Putamen (tissue), 1 donor: ENCODE measurements at regions not wholly inside any gene's neighbourhood (a gene's known extent, or its start where the extent isn't known, plus 50 kb on each side); places are given as distances from the start of the nearest gene placed in this dataset.
"Not testable (repeated sequence)": the region's sequence is repeated elsewhere in the genome, so short reads cannot be mapped to it uniquely, and the experiment has no call there.

Source experiments
- DNase-seq: peaks from one replicate; pipeline ENCODE4 v3.0.0-alpha.2; 2016; ENCODE audit warnings: low spot score

DNA sequence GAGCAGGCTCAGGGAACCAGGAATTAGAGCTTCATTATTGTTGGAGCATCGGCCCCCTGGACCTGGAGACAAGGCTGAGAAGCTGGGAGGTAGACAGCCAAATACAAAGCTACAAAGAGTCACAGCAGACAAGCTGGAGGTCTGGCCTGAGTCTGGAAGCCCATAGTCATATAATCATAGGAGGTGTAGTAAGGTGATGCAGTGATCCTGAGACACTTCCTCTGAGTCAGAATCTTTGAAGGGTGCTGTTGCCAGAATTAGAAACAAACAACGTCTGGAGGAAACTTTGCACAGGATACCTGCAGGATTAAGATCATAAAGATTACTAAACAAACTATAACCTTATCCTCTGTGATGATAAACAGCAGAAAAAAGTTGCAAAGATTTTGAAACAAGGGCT lies 213.8 kb downstream of the DSC3 start:
- DNase-seq, result no peak

DNA sequence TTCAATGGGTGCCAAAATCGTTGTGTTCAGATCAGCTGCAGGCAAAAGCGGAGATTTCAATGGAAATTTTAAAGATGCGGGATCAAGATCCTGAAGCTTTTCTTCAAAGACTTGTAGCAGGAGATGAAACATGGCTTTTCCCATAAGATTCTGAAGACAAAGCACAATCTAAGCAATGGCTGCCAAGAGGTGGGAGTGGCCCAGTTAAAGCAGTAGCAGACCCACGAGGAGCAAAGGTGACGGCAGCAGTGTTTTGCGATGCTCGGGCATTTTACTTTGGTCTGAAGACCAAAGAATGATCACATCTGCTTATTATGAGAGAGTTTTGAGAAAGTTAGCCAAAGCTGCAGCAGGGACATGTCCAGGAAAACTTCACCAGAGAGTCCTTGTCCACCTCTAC lies 222.9 kb downstream of the DSC3 start:
- no peak for DNase-seq

DNA sequence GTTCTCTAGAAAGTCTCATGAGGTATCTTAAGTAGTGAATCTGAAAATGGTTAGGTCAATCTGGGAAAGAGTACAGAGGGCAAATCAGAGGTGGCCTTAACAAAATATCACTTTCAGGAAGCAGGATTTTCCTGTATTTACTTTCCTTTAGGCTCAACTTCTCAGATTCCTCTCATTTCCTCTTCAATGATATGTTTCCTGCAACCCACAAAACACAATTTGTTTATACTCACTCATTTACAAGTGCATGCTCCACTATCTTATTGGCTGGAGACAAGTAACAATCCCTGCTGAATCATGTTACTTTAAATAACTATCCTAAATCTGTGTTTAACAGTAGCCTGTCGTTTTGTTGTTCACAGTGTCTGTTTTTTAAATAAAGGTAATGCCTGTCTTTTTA lies 228.1 kb downstream of the DSC3 start:
- no peak for DNase-seq

DNA sequence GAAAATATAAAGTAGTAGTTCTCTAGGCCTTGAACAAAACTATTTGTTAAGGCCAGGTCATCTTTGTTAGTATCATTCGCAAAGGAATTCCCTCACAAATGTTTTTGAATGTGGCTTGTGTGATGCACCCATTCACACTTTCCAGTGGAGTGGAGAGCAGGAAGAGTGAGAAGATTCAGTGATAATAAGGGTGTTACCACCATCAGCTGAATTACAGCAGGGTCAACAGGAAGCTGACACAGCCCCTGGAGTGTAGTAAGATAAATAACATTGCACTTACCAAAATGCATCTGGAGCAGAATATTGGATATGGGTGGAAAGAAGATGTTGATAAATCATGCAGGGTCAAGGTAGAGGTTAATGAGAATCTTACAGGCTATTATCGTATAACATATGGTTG lies 231.0 kb downstream of the DSC3 start:
- no peak for DNase-seq

DNA sequence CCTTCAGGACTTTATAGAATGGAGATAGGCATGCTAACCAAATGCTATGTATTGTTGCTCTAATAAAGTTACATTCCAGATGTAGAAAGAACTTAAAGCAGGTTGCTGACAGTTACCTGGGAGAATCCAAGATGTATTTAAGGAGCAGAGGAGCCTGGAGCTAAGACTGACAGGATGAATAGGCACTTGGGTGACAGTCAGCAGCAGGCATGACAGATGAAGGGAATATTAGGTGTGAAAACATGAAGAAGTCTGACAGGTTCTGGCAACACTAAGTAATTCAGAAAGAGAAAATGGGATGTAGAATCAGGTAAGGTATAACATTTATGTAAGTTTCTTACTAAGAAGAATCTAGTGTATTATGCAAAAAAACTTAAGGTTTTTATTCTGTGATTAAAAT lies 232.0 kb downstream of the DSC3 start:
- peak; percentile 56 for DNase-seq

DNA sequence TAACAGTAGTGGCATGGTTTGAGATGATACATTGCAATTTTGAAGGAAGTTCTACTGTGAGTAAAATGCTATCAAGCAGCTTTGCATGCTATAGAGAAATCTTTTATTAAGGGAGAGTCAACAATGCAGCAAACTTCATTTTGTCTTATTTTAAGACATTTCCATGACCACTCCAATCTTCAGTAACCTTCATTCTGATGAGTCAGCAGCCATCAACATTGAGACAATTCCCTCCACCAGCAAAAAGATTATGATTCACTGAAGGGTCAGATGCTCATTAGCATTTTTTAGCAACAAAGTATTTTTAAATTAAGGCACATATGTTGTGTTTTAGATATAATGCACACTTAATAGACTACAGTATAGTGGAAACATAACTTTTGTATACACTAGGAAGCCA lies 235.7 kb downstream of the DSC3 start:
- no peak for DNase-seq

DNA sequence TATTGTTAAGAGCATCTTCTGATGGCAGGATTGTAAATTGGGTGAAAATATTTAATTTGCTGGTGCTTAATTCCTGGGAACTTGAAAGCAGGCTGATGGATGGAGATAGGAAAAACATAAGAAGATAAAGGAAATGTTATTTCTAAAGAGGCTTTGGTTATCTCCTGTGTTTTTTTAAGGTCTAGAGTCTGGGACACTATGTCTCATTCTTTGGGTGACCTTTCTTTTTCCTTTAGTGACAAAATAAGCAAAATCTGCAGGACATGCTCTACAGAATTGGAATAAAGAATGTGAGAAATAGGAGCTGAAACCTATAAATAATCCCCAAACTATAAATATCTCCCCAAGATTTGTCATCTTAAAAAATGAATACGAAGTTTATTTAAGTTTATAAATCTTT lies 241.7 kb downstream of the DSC3 start:
- no peak for DNase-seq

DNA sequence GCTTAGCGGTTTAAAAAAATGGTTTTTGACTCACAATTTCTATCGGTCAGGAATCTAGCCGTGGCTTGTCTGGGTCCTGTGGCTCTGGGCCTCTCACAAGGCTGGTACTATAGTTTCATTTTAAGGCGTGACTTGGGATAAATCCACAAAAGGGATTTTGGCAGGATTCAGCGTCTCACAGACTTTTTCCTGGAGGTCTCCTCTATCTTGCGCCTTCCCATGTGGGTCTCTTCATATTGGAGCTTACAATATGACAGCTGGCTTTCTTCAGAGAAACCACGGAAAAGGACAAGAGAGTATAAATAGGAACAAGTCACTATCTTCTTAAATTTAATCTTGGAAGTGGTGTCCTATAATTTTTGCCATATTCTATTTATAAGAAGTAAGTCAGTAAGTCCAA lies 250.5 kb downstream of the DSC3 start:
- DNase-seq, result no peak

DNA sequence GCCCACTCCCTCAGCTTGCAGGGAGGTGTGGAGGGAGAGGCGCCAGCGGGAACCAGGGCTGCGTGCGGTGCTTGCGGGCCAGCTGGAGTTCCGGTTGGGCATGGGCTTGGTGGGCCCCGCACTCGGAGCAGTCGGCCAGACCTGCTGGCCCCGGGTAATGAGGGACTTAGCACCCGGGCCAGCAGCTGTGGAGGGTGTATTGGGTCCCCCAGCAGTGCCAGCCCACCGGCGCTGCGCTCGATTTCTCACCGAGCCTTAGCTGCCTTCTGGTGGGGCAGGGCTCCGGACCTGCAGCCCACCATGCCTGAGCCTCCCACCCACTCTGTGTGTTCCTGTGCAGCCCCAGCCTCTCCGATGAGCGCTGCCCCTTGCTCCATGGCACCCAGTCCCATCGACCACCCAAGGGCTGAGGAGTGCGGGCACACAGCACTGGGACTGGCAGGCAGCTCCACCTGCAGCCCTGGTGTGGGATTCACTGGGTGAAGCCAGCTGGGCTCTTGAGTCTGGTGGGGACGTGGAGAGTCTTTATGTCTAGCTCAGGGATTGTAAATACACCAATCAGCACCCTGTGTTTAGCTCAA lies 254.0 kb downstream of the DSC3 start:
- not testable (repeated sequence) for DNase-seq

DNA sequence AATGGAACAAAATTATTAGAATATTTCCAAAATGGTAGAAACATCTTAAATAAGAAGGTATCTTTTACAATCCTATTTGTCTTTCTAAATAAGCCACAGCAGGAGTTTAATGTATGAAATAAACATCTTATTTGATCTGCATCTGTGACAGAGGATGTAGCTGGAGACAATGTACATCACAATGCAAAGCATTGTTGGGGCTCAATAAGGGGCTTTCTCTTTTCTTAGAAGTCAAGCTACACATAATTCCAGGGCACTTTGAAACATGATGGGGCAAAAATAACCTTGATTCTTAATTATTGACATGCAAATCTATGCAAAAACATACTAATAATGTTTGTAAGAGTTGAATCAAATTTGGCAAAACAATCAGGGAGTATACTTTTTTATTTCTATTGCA lies 255.1 kb downstream of the DSC3 start:
- DNase-seq, result no peak

DNA sequence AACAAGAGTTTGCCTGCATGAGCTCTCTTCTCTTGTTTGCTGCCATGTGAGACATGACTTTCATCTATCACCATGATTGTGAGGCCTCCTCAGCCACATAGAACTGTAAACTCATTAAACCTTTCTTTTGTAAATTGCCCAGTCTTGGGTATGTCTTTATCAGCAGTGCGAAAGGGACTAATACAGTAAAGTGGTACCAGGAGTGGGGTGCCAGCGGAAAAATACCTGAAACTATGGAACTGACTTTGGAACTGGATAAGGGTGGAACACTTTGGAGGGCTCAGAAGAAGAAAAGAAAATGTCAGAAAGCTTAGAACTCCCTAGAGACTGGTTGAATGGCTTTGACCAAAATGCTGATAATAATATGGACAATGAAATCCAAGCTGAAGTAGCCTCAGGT lies 260.9 kb downstream of the DSC3 start:
- no peak for DNase-seq

DNA sequence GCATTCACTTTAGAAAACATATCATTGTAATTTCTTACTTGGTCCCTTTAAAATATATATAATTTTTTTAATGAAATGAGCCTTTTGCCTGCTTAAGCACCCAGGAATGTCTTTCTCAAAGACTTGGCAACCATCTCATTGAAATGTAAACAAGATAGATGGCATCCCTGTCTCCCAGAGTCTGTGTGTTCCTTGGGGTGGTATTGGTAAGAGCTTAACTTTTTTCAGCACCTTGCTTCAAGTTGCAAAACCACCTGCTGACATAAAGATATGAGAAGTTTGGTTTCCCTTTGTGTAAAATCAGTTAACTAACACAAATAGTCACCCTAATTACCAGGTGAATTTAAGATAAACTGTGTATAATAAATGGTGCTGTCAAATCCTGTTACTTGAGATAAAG lies 266.9 kb downstream of the DSC3 start:
- DNase-seq, result no peak

DNA sequence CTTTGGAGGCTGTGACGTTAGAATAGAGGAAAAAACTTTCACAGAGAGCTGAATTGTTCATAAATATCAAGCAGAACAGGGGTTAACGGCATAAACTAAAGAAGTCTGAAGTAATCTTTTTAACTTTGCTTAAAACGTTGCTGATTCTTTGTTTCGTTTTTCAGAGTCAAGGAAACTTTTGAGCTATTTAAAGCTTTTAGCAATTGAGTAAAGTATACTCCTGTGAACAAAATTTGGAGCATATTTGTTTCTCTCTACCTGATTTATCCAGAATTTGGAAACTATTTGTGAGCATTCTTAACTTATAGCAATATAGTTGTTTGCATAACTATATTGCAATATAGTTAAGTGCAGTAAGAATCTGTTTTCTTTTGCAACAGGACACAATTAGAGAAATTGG lies 270.4 kb downstream of the DSC3 start:
- not testable (repeated sequence) for DNase-seq

DNA sequence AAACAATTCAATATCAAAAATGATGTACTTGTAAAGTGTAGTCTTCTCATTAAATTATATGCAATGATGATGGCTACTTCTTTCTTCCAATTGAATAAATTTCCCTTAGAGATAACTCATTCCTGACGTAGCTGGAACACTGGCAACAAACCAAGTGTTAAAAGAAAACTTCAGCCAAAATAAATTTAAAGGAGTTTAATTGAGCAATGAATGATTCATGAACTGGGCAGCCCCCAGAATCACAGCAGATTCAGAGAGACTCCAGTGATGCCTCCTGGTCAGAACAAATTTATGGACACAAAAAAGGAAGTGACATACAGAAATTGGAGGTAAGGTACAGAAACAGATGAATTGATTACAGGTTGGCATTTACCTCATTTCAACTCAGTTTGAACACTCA lies 276.5 kb downstream of the DSC3 start:
- DNase-seq, result no peak

DNA sequence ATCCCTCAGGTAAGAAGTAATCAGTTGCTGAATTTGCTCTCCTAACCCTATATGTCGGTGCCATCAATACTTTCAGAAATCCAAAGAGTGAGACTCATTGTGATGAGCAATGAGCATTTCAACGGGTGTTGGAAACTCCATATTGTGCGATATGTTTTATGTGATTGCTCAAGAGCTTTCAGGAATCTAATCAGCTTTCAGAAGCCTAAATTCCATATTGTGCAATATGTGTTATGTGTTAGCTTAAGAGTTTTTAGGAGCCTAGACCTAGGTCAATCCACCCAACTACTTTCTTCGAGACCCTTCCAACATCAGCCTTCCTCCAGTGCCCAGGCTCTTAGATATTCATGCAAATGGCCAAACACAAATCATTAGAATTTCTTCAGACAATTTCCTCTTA lies 277.3 kb downstream of the DSC3 start:
- DNase-seq, result no peak

DNA sequence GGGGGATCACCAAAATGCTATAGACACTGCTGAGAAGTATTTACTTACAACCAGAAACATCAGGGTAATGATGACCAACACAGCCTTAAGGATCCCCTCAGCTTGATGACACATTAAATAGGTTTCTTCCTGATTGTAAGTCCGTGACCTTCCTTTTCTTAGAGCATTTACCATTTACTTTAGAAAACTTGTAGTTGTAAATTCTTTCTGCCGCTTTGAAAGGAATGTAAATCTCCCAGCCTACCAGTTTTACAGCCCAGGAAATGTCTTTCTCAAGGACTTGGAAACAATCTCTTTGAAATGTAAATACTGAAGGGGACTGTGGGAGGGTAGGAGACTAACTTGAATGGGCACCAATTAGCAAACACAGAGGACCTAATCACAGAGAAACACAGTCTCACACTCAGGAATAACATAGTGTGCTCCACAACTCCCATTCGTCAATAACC lies 278.6 kb downstream of the DSC3 start:
- DNase-seq, result no peak

DNA sequence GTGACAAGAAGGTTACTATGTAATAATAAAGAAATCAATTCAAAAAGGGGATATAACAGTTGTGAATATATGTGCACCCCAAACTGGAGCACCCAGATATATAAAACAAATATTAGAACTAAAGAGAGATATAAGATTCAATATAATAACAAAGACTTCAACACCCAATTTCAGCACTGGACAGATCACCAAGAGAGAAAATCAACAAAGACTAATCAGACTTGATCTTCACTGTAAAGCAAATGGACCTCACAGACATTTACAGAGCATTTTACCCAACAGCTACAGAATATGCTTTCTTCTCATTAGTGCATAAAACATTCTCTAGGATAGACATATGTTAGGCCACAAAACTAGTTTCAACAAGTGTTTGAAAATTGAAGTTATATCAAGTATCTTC lies 287.7 kb downstream of the DSC3 start:
- no peak for DNase-seq

DNA sequence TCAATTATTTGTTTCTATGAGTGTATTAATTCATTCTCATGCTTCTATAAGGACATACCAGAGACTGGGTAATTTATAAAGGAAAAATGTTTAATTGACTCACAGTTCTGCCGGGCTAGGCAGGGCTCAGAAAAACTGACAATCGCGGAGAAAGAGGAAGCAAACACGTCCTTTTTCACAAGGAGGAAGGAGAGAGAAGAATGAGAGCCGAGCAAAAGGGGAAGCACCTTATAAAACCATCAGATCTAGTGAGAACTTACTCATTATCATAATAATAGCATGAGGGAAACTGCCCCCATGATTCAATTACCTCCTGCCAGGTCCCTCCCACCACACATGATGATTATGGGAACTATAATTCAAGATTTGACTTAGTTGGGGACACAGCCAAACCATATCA lies 294.0 kb downstream of the DSC3 start:
- no peak for DNase-seq

DNA sequence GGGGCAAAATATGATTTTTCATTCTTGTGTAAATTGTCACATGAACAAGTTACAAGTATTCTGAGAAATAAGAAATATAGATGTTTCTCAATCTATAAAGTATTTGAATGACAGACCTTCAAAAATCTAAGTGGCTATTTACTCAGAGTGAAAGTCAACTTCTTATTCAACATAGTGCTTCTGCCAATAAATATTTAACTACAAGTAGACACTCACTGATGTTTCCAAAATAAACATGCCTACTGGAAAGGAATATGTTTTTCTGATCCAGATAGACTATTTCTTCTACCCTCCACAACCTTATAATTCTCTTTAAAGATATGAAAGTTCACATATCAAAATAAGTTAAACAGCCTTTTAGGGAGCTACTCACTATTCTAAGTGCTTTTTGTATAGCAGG lies 296.3 kb downstream of the DSC3 start:
- no peak for DNase-seq

DNA sequence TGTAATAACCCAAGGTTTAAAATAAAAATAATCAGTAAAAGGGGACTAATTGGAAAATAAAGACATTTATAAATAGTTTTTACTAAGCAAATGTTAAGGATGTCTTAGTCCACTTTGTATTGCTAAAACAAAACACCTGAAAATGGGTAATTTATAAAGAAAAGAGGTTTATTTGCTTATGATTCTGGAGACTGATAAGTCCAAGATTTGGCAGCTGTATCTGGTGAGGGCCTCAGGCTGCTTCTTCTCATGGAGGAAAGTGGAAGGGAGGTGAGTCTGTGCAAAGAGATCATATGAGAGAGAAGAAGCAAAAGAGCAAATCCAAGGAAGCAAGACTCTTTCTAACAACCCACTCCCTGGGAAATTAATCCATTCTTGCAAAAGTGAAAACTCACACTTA lies 299.5 kb downstream of the DSC3 start:
- DNase-seq, result no peak

DNA sequence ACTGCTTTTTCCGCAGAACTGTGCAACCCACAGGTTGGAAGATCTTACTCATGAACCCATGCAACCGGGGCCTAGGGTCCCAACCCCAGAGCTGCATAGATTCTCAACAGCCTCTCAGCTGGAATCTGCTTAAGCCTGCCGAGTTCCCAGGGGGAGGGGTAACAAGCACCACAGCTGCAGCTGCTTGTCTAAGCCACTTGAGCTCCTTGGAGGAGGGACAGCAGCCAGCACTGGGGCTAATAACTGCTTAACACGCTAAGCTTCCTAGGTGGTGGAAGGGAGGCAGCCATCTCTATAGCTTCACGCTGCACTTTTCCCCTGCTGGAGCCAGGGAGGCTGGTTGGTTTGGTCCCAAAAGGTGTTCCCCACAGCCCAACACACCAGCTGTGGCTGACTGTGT lies 311.6 kb downstream of the DSC3 start:
- no peak for DNase-seq

DNA sequence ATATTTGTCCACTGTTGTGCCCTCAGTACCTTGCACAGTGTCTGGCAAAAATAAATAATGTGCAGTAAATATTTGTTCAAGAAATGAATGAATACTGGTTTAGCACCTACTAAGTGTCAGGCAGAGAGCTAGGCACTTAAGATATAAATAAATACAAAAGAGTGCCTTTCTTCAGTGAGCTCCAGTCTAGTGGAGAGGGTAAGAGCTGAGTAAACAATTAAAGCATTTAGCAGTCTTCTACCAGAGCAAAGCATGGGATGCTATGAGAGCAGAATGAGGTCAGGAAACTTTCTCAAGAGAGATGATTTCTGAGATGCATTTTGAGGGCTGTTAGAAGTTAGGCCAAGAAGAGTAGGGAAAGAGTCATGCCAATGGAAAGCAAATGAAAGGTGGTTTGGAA lies 314.7 kb downstream of the DSC3 start:
- DNase-seq, result no peak

DNA sequence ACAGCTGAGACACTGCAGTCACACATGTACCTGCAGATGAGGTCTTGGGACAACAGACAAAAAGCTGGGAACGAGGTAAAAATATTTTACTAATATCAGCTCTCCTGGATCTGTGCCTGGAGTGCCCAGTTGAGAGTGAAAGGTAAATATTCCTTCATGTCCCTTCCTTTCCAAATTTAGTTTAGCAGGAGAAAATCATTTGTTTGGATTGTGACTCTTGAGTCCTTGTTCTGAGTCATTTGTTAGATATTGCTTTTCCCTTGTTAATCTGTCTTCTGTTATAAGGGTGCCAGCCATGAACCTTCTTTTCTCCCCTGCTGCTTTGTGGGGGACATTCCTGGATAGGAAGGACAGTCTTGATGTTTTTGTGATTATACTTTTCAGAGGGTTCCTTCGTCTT lies 329.2 kb downstream of the DSC3 start:
- no peak for DNase-seq

DNA sequence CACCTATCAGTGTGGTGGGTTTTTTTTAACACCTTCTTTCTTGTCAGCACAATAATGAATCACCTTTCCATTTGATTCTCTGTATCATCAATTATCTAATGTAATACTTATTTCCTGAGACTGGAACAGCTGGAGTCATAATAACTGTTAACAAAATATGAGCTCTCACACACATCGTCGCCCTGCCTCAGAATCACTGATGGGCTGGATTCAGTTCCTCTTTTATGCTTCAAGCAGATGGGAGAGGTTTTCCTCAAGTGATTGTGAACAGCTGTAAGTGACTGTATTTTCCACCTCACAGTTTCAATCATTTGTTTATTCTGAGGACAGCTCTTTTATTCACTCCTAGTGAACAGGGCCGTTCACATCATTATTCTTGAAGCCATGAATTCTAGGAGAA lies 330.2 kb downstream of the DSC3 start:
- no peak for DNase-seq

DNA sequence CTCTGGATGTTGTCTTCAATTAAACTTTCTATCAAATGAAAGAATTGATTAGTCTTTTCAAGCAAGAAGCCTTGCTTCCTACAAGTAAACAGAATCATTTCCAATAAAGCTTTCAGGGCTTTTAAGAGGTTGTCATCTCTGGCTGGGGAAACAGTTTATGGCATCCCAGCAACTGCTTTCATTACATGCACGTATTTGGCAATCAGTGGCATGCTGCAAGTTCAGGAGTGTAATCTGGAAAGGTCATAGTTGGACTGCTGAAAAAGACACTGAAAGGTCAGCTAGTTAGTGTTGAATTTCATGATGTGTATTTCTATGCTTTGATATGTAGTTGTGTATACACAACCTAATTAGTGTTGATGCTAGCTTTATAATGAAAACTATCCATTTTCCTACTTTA lies 332.9 kb downstream of the DSC3 start:
- DNase-seq, result no peak
